Gastrocnemius medialis (tissue), 4 donors: ENCODE measurements at regions not wholly inside any gene's neighbourhood (a gene's known extent, or its start where the extent isn't known, plus 50 kb on each side); places are given as distances from the start of the nearest gene placed in this dataset.
"Not testable (repeated sequence)": the region's sequence is repeated elsewhere in the genome, so short reads cannot be mapped to it uniquely, and the experiment has no call there.

Experiments used
- CTCF ChIP-seq, 5 experiments: fragments of 450-650 bp in 3 of 5; fragments of 200-600 bp in 2 of 5; sonication (generic) in 2 of 5; IDR thresholded peaks in 4 of 5; conservative IDR thresholded peaks in 1 of 5; 1 replicate in 4 of 5; 2 replicates in 1 of 5; pipeline ENCODE4 v1.5.1; 2016 to 2019; ENCODE audit warnings: antibody characterized with exemption in 5 of 5, mild to moderate bottlenecking in 3 of 5, moderate library complexity in 3 of 5
- POLR2A ChIP-seq, 2 donors: fragments of 450-650 bp; IDR thresholded peaks; one replicate each; pipeline ENCODE4 v1.6.1; 2017; ENCODE audit warnings: antibody characterized with exemption in 2 of 2, mild to moderate bottlenecking in 2 of 2, moderate library complexity in 2 of 2

GRCh38 chr10:38364073-38364472 lies 269.9 kb downstream of the ZNF37A start:
- not testable (repeated sequence) for TF ChIP-seq CTCF (IDR thresholded peaks at IDR 0.05 in 4 of 5, conservative IDR thresholded peaks at IDR 0.05 in 1 of 5); POLR2A (IDR thresholded peaks at IDR 0.05)
